ENCODE measurements at regions not wholly inside any gene's neighbourhood (a gene's known extent, or its start where the extent isn't known, plus 50 kb on each side); places are given as distances from the start of the nearest gene placed in this dataset.

DNA sequence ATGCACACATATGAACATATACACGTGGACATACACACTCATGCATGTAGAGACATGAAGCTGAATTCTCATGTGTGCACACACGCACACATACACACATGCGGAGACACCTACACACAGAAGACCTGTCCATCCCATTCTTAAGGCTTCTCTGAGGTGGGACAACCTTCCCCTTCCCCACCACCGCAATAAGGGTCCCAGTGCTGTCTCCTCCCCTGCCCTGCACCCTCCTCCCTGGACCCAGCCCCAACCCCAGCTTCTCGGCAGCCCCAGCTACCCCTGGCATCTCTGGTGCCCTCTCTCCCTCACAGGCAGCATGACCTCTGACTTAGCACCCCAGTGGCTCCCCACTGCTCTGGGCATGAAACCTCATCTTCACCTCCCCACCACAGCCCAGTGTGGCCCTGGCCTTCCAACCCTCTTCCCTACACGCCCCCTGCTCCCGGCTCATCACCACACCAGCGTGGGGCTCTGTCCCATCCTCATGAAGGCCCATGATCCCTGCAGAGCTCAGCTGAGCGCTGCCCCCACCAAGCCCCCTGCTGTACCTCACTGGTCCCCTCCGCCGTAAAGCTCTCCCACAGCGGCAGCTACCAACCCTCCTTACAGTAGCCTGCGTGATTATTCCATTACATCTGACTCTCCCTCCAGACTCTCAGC, 204.1 kb upstream of the ZNF536 start:
- TF ChIP-seq CTCF (IDR thresholded peaks at IDR 0.05): no peak
- TF ChIP-seq EZH2 (IDR thresholded peaks at IDR 0.05; ENCODE audit: borderline replicate concordance, insufficient read depth, low read depth, low read length, poor library complexity, severe bottlenecking): no peak
